Transverse colon (tissue), 4 donors: ENCODE measurements at regions not wholly inside any gene's neighbourhood (a gene's known extent, or its start where the extent isn't known, plus 50 kb on each side); places are given as distances from the start of the nearest gene placed in this dataset.

Experiments used
- DNase-seq: peaks from one replicate; pipeline ENCODE4 v3.0.0-alpha.2; 2019
- H3K27ac ChIP-seq, 4 donors: fragments of 200-600 bp; sonication (generic); 2 replicates each; pipeline ENCODE4 v1.5.1; 2016 to 2018; ENCODE audit warnings: inconsistent platforms in 4 of 4
- H3K27me3 ChIP-seq: fragments of 200-600 bp; sonication (generic); 2 replicates; pipeline ENCODE4 v1.5.1; 2017; ENCODE audit warnings: inconsistent platforms
- H3K36me3 ChIP-seq, 4 donors: fragments of 200-600 bp; sonication (generic); 2 replicates each; pipeline ENCODE4 v1.5.1; 2017 to 2019; ENCODE audit warnings: inconsistent platforms in 4 of 4
- H3K4me1 ChIP-seq, 4 donors: fragments of 200-600 bp; sonication (generic); 2 replicates each; pipeline ENCODE4 v1.5.1; 2017 to 2020; ENCODE audit warnings: inconsistent platforms in 4 of 4
- H3K4me3 ChIP-seq, 4 donors: fragments of 200-600 bp; sonication (generic); 1 replicate in 1 of 4; 2 replicates in 3 of 4; pipeline versions ENCODE4 v1.5.1 to v1.6.1; 2017 to 2019; ENCODE audit warnings: inconsistent platforms in 4 of 4
- H3K9me3 ChIP-seq, 2 donors: fragments of 200-600 bp; sonication (generic); 2 replicates each; pipeline ENCODE4 v1.5.1; 2017 to 2019; ENCODE audit warnings: inconsistent platforms in 2 of 2
- EP300 ChIP-seq: sonication (generic); formaldehyde crosslinking; IDR thresholded peaks from one replicate; pipeline ENCODE4 v1.6.1; 2017; ENCODE audit warnings: antibody characterized with exemption, low read depth
- POLR2A ChIP-seq: fragments of 450-650 bp; IDR thresholded peaks from one replicate; pipeline ENCODE4 v1.6.1; 2016; ENCODE audit warnings: antibody characterized with exemption, mild to moderate bottlenecking, moderate library complexity
- POLR2AphosphoS5 ChIP-seq, 3 donors: sonication (generic); formaldehyde crosslinking; IDR thresholded peaks; one replicate each; pipeline ENCODE4 v1.6.1; 2016; ENCODE audit warnings: antibody characterized with exemption in 3 of 3
- WGBS, 2 donors: methylation state at CpG; one replicate each; pipeline ENCODE4 v1.1.5; 2018; ENCODE audit warnings: low coverage in 1 of 2; 5-methylcytosine and 5-hydroxymethylcytosine counted together
- in situ Hi-C, 4 donors: fragments of 200-750 bp; cut with MboI; loops; one replicate each; pipeline versions ENCODE4 v1.15.0 to v1.15.1; 2017; ENCODE audit warnings: low sequenced_read_pairs in 3 of 4, low pct_ligation_motif_present in 1 of 4, low pct_unique_long_range_greater_than_20kb in 1 of 4
- intact Hi-C: fragments of 100-400 bp; cut with DNase I; formaldehyde crosslinking; loops from one replicate; pipeline ENCODE4 v1.15.1; 2023; ENCODE audit warnings: low total_unique reads
- TF ChIP-seq, protein P1 (sequence below), 5 experiments: fragments of 200-600 bp in 3 of 5; fragments of 450-650 bp in 2 of 5; sonication (generic) in 3 of 5; IDR thresholded peaks; 1 replicate in 2 of 5; 2 replicates in 3 of 5; pipeline ENCODE4 v1.5.1; 2016 to 2017; ENCODE audit warnings: antibody characterized with exemption in 5 of 5, inconsistent platforms in 3 of 5, mild to moderate bottlenecking in 2 of 5, moderate library complexity in 1 of 5

DNA sequence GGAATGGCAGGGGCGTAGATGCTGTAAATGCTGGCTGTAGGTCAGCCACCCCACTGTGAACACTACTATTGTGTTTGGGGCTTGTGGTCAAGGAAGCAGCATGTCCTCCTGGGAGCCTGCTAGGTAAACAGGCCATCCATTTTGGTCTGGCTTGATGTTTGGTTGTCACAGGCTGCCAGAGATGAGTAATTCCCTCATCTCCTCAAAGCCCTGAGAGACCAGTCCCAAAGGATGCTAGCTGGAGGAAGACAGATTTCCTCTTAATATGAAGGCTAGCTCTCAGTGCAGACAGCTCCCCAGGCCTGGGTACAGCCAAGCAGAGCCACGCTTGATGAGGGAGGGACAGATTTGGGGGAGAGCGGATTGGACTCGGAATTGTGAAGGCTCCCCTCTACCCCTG lies 72.5 kb upstream of the MAP1B start:
- 60 to 75% methylated on average over 2 to 4 of the region's 4 CpGs for WGBS, 2 donors
- no peak for DNase-seq
- Histone ChIP-seq H3K9me3 (no peaks in the 10 kb centered on the region), H3K4me1 (no peaks in the 10 kb centered on the region), H3K27me3 (no peaks in the 10 kb centered on the region), H3K4me3 (no peak overlapping the region), H3K27ac (no peak overlapping the region), H3K36me3 (no peaks in the 10 kb centered on the region)
- in situ Hi-C loops (no loop called here), intact Hi-C loops (no loop called here)
- TF ChIP-seq, protein P1, sequence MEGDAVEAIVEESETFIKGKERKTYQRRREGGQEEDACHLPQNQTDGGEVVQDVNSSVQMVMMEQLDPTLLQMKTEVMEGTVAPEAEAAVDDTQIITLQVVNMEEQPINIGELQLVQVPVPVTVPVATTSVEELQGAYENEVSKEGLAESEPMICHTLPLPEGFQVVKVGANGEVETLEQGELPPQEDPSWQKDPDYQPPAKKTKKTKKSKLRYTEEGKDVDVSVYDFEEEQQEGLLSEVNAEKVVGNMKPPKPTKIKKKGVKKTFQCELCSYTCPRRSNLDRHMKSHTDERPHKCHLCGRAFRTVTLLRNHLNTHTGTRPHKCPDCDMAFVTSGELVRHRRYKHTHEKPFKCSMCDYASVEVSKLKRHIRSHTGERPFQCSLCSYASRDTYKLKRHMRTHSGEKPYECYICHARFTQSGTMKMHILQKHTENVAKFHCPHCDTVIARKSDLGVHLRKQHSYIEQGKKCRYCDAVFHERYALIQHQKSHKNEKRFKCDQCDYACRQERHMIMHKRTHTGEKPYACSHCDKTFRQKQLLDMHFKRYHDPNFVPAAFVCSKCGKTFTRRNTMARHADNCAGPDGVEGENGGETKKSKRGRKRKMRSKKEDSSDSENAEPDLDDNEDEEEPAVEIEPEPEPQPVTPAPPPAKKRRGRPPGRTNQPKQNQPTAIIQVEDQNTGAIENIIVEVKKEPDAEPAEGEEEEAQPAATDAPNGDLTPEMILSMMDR (IDR thresholded peaks at IDR 0.05) = no peak
- TF ChIP-seq EP300 (no peak), POLR2A (no peak), POLR2AphosphoS5 (IDR thresholded peaks at IDR 0.05) (no peak)

DNA sequence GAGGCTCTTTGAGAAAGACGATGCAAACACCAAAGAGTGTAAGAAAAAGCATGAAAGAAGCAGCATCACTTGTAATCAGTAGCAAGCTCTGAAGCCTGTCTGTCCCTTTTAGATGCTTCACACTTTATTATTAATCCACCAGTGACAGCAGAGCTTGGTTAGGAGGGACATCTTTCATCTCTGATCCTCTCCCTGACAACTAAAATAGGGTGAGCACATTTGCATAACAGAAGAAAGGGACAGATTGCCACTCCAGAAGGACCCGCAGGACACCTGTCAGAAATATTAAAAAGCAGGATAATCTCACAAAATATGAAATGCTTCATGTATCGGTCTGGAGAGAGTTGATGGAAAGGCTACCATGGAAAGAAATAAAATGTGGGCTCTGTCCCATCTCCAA lies 71.4 kb upstream of the MAP1B start:
- intact Hi-C loops = no loop called here
- in situ Hi-C loops = no loop called here
- 65 to 78% methylated on average over 3 of the region's 3 CpGs for WGBS, 2 donors
- H3K9me3 ChIP-seq = no peaks in the 10 kb centered on the region
- H3K27me3 ChIP-seq = no peaks in the 10 kb centered on the region
- TF ChIP-seq EP300 (no peak), POLR2A (no peak), POLR2AphosphoS5 (IDR thresholded peaks at IDR 0.05) (no peak)
- TF ChIP-seq, protein P1 (IDR thresholded peaks at IDR 0.05) = no peak
- no peaks in the 10 kb centered on the region for H3K36me3 ChIP-seq
- DNase-seq = no peak
- no peaks in the 10 kb centered on the region for H3K4me1 ChIP-seq
- H3K4me3 ChIP-seq = no peak overlapping the region
- no peak overlapping the region for H3K27ac ChIP-seq

GRCh38 chr5:72036951-72037350 lies 70.3 kb upstream of the MAP1B start:
- TF ChIP-seq POLR2AphosphoS5 (IDR thresholded peaks at IDR 0.05) = no peak
- TF ChIP-seq EP300 = no peak
- TF ChIP-seq, protein P1 (IDR thresholded peaks at IDR 0.05) = no peak
- TF ChIP-seq POLR2A = no peak
- Histone ChIP-seq H3K4me3 (no peak overlapping the region), H3K9me3 (no peaks in the 10 kb centered on the region), H3K27me3 (no peaks in the 10 kb centered on the region), H3K36me3 (no peaks in the 10 kb centered on the region), H3K27ac (no peak overlapping the region), H3K4me1 (no peaks in the 10 kb centered on the region)
- DNase-seq = no peak
- WGBS, 2 donors = 51 to 57% methylated on average over 3 of the region's 3 CpGs
- in situ Hi-C loops (no loop called here), intact Hi-C loops (no loop called here)

DNA sequence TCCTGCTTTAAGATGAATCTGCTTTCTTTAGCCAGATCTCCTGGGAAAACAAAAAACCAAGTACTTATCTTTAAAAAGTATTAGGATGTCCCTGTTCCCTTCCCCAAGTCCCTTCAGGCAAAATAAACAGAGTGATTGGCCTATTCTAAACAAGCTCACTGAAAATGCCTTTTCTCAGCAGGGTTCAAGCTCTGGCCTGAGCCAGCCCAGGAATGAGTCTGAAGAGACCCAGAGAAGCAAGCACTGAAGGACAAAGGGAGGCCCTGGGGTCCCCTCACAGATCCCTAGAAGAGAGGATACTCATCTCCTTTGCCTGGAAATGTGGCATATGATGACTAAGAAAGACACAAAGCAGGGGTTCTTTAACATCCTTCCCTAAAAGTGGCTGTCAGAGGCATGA lies 66.8 kb upstream of the MAP1B start:
- H3K27me3 ChIP-seq = no peaks in the 10 kb centered on the region
- intact Hi-C loops (no loop called here), in situ Hi-C loops (no loop called here)
- H3K4me1 ChIP-seq = no peaks in the 10 kb centered on the region
- TF ChIP-seq POLR2AphosphoS5 (IDR thresholded peaks at IDR 0.05) (no peak), POLR2A (no peak), EP300 (no peak)
- TF ChIP-seq, protein P1 (IDR thresholded peaks at IDR 0.05) = no peak
- H3K27ac ChIP-seq = no peak overlapping the region
- no peak for DNase-seq
- H3K36me3 ChIP-seq = no peaks in the 10 kb centered on the region
- H3K9me3 ChIP-seq = no peaks in the 10 kb centered on the region
- no peak overlapping the region for H3K4me3 ChIP-seq
